Trophoblast cell (in vitro differentiated cells and primary cell): ENCODE measurements at regions not wholly inside any gene's neighbourhood (a gene's known extent, or its start where the extent isn't known, plus 50 kb on each side); places are given as distances from the start of the nearest gene placed in this dataset.

Source experiments
- DNase-seq, 2 donors: peaks; one replicate each; pipeline ENCODE4 v3.0.0-alpha.2; 2016
- H2AFZ ChIP-seq: 2 replicates; pipeline ENCODE4 v1.6.1; 2013; ENCODE audit warnings: low read length, moderate library complexity, mild to moderate bottlenecking; ENCODE audit not compliant: insufficient read depth, poor library complexity
- H2AK5ac ChIP-seq: 2 replicates; pipeline ENCODE4 v1.6.1; 2013; ENCODE audit warnings: mild to moderate bottlenecking, low read length
- H2BK120ac ChIP-seq: 2 replicates; pipeline ENCODE4 v1.6.1; 2013; ENCODE audit warnings: low read length, mild to moderate bottlenecking, moderate library complexity; ENCODE audit not compliant: insufficient read depth, poor library complexity
- H2BK12ac ChIP-seq: 2 replicates; pipeline ENCODE4 v1.6.1; 2013; ENCODE audit warnings: mild to moderate bottlenecking, low read length, moderate library complexity
- H2BK5ac ChIP-seq: 2 replicates; pipeline ENCODE4 v1.6.1; 2013; ENCODE audit warnings: low read length, low read depth, moderate library complexity, mild to moderate bottlenecking; ENCODE audit not compliant: poor library complexity
- H3K14ac ChIP-seq: 2 replicates; pipeline ENCODE4 v1.6.1; 2013; ENCODE audit warnings: mild to moderate bottlenecking, low read length
- H3K18ac ChIP-seq: 2 replicates; pipeline ENCODE4 v1.6.1; 2013; ENCODE audit warnings: mild to moderate bottlenecking, low read length
- H3K23ac ChIP-seq: 2 replicates; pipeline ENCODE4 v1.6.1; 2013; ENCODE audit warnings: low read length
- H3K27ac ChIP-seq: 2 replicates; pipeline ENCODE4 v1.5.1; 2013; ENCODE audit warnings: low read depth, mild to moderate bottlenecking, inconsistent platforms, low read length, moderate library complexity
- H3K27me3 ChIP-seq: 2 replicates; pipeline ENCODE4 v1.6.1; 2013; ENCODE audit warnings: inconsistent platforms, mild to moderate bottlenecking, low read length, moderate library complexity; ENCODE audit not compliant: insufficient read depth
- H3K36me3 ChIP-seq, 2 experiments: 1 replicate in 1 of 2; 2 replicates in 1 of 2; pipeline ENCODE4 v1.6.1; 2013; ENCODE audit warnings: low read length in 2 of 2, mild to moderate bottlenecking in 2 of 2, moderate library complexity in 1 of 2; ENCODE audit not compliant: insufficient read depth in 2 of 2, control insufficient read depth in 1 of 2
- H3K4ac ChIP-seq: 2 replicates; pipeline ENCODE4 v1.6.1; 2013; ENCODE audit warnings: low read depth, mild to moderate bottlenecking, low read length, moderate library complexity
- H3K4me1 ChIP-seq, 2 experiments: 1 replicate in 1 of 2; 2 replicates in 1 of 2; pipeline ENCODE4 v1.6.1; 2013; ENCODE audit warnings: low read length in 2 of 2, mild to moderate bottlenecking in 2 of 2, moderate library complexity in 1 of 2; ENCODE audit not compliant: insufficient read depth in 2 of 2, control insufficient read depth in 1 of 2
- H3K4me2 ChIP-seq: 2 replicates; pipeline ENCODE4 v1.6.1; 2013; ENCODE audit warnings: inconsistent platforms, mild to moderate bottlenecking, low read length, moderate library complexity
- H3K4me3 ChIP-seq: 2 replicates; pipeline ENCODE4 v1.5.1; 2013; ENCODE audit warnings: mild to moderate bottlenecking, low read depth, low read length, inconsistent platforms
- H3K79me1 ChIP-seq: one replicate; pipeline ENCODE4 v1.6.1; 2013; ENCODE audit warnings: low read length
- H3K79me2 ChIP-seq: 2 replicates; pipeline ENCODE4 v1.6.1; 2013; ENCODE audit warnings: low read length, mild to moderate bottlenecking; ENCODE audit not compliant: control insufficient read depth, insufficient read depth, poor library complexity
- H3K9ac ChIP-seq: 2 replicates; pipeline ENCODE4 v1.6.1; 2013; ENCODE audit warnings: mild to moderate bottlenecking, low read length
- H3K9me3 ChIP-seq: 2 replicates; pipeline ENCODE4 v1.6.1; 2013; ENCODE audit warnings: low read depth, mild to moderate bottlenecking, control low read depth, inconsistent platforms, low read length; ENCODE audit not compliant: insufficient read depth
- H4K12ac ChIP-seq: 2 replicates; pipeline ENCODE4 v1.6.1; 2013; ENCODE audit warnings: low read depth, mild to moderate bottlenecking, low read length, moderate library complexity
- H4K8ac ChIP-seq: 2 replicates; pipeline ENCODE4 v1.6.1; 2013; ENCODE audit warnings: low read depth, mild to moderate bottlenecking, low read length, moderate library complexity
- H4K91ac ChIP-seq: one replicate; pipeline ENCODE4 v1.6.1; 2013; ENCODE audit warnings: low read depth, mild to moderate bottlenecking, low read length, moderate library complexity
- WGBS: extraction: QIAGEN DNeasy Blood & Tissue Kit; methylation state at CpG from one replicate; pipeline ENCODE4 v1.1.7; 2013; ENCODE audit warnings: missing lambda C conversion rate; ENCODE audit not compliant: insufficient read length, insufficient coverage; ENCODE audit errors: extremely low coverage; 5-methylcytosine and 5-hydroxymethylcytosine counted together

DNA sequence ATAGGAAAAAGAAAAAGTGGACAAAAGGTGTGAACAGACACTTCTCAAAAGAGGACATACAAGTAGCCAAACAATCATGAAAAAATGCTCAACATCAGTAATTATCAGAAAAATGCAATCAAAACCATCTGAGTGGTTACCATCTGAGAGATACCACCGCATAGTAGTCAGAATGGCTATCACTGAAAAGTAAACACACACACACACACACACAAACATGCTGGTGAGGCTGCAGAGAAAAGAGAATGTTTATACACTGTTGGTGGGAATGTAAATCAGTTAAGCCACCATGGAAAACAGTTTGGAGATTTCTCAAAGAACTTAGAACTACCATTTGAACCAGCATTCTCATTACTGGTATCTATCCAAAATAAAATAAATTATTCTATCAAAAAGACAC, 145.7 kb downstream of the CYP26A1 start:
- H3K27me3 ChIP-seq: no peaks in the 10 kb centered on the region
- no peak overlapping the region for H4K91ac ChIP-seq
- no peak overlapping the region for H3K4ac ChIP-seq
- H2BK5ac ChIP-seq: no peak overlapping the region
- no peak overlapping the region for H3K27ac ChIP-seq
- no peak overlapping the region for H4K8ac ChIP-seq
- no peaks in the 10 kb centered on the region for H3K79me2 ChIP-seq
- H4K12ac ChIP-seq: no peak overlapping the region
- H3K4me1 ChIP-seq: peaks cover 0 to 4% of the 10 kb centered on the region in 2 experiments
- no peak overlapping the region for H3K9ac ChIP-seq
- H3K23ac ChIP-seq: no peak overlapping the region
- H3K9me3 ChIP-seq: no peaks in the 10 kb centered on the region
- H2BK12ac ChIP-seq: no peak overlapping the region
- no peak overlapping the region for H3K4me2 ChIP-seq
- no CpG with 5 or more reads among the region's 1 CpG for WGBS
- DNase-seq: peak; percentile 43 to 75
- H3K18ac ChIP-seq: no peak overlapping the region
- H2AK5ac ChIP-seq: no peak overlapping the region
- H3K4me3 ChIP-seq: no peak overlapping the region
- H2AFZ ChIP-seq: no peak overlapping the region
- H3K36me3 ChIP-seq: no peaks in the 10 kb centered on the region
- H3K79me1 ChIP-seq: no peaks in the 10 kb centered on the region
- no peak overlapping the region for H2BK120ac ChIP-seq
- H3K14ac ChIP-seq: no peak overlapping the region

DNA sequence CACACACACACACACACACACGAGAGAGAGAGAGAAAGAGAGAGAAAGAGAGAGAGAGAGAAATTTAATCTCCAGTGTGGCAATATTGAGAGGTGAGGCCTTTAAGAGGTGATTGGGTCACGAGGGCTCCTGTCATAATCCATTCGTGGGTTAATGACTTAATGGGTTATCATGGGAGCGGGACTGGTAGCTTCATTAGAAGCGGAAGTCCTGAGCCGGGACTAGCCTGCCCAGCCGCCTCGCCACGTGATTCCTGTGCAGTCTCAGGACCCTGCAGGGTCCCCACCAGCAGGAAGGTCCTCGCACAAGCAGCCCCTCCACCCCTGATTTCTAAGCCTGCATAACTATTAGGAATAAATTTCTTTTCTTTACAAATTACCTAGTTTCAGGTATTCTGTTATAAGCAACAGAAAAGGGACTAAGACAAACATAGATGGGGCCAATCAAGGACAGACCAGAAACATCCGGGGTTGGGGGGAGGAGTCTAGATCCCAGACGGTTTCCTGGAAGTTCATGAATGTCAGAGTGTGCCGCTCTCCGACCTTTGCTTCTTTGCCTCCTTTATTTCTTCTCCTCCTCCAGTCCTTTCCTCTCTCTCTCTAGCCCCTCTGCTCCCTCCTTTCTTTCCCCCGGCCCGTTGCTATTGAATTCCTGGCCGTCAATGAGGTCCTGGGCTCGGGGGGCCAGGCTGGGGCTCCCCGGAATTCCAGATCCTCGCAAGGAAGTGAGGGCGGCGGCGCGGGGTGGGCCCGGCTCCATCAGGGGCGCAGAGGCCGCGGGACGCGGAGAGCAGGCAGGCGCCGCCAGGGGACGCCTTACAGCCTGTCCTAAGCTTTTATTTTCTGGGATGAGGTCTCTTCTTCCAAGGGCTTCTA, 146.8 kb downstream of the CYP26A1 start:
- H3K9me3 ChIP-seq: no peaks in the 10 kb centered on the region
- H3K27ac ChIP-seq: no peak overlapping the region
- H4K8ac ChIP-seq: no peak overlapping the region
- H3K36me3 ChIP-seq: no peaks in the 10 kb centered on the region
- no peak overlapping the region for H2BK120ac ChIP-seq
- no peak overlapping the region for H3K9ac ChIP-seq
- peaks cover 0 to 4% of the 10 kb centered on the region in 2 experiments for H3K4me1 ChIP-seq
- no peaks in the 10 kb centered on the region for H3K79me1 ChIP-seq
- H2BK12ac ChIP-seq: peak overlapping the region; percentile 32
- peak in 1 of 2 donors; percentile 27 for DNase-seq
- no peak overlapping the region for H2AK5ac ChIP-seq
- no peak overlapping the region for H3K4ac ChIP-seq
- H3K79me2 ChIP-seq: no peaks in the 10 kb centered on the region
- no peak overlapping the region for H2AFZ ChIP-seq
- H4K91ac ChIP-seq: no peak overlapping the region
- no peak overlapping the region for H3K4me2 ChIP-seq
- no peaks in the 10 kb centered on the region for H3K27me3 ChIP-seq
- no peak overlapping the region for H3K23ac ChIP-seq
- H2BK5ac ChIP-seq: no peak overlapping the region
- no peak overlapping the region for H3K14ac ChIP-seq
- H3K18ac ChIP-seq: no peak overlapping the region
- no peak overlapping the region for H3K4me3 ChIP-seq
- H4K12ac ChIP-seq: no peak overlapping the region
- no CpG with 5 or more reads among the region's 33 CpGs for WGBS

DNA sequence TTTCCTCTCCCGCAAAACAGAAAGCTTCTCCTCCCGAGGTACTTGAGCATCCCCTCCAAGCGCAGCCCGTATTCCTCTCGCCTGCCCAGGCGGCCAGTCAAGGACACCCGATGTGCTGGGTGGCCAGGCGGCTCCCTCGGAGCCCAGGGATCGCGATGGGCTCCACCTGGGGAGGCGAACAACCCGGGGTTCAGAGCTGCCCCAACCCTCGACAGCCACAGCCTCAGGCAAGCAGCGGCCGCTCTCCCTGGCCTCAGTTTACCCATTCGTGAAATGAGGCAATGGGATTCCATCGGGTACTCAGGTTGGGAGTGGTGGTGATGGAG, 147.4 kb downstream of the CYP26A1 start:
- no peak overlapping the region for H4K91ac ChIP-seq
- H3K9ac ChIP-seq: no peak overlapping the region
- no peak overlapping the region for H2BK12ac ChIP-seq
- H3K4me2 ChIP-seq: no peak overlapping the region
- no peak overlapping the region for H2AFZ ChIP-seq
- H3K23ac ChIP-seq: no peak overlapping the region
- peaks cover 0 to 4% of the 10 kb centered on the region in 2 experiments for H3K4me1 ChIP-seq
- no peaks in the 10 kb centered on the region for H3K79me1 ChIP-seq
- DNase-seq: no peak
- no CpG with 5 or more reads among the region's 18 CpGs for WGBS
- H3K14ac ChIP-seq: no peak overlapping the region
- H3K36me3 ChIP-seq: no peaks in the 10 kb centered on the region
- H3K79me2 ChIP-seq: no peaks in the 10 kb centered on the region
- no peak overlapping the region for H3K4ac ChIP-seq
- no peak overlapping the region for H4K8ac ChIP-seq
- H3K4me3 ChIP-seq: no peak overlapping the region
- H3K18ac ChIP-seq: no peak overlapping the region
- no peak overlapping the region for H4K12ac ChIP-seq
- peaks cover 2% of the 10 kb centered on the region for H3K9me3 ChIP-seq
- no peak overlapping the region for H3K27ac ChIP-seq
- H2BK5ac ChIP-seq: no peak overlapping the region
- no peaks in the 10 kb centered on the region for H3K27me3 ChIP-seq
- no peak overlapping the region for H2BK120ac ChIP-seq
- no peak overlapping the region for H2AK5ac ChIP-seq

DNA sequence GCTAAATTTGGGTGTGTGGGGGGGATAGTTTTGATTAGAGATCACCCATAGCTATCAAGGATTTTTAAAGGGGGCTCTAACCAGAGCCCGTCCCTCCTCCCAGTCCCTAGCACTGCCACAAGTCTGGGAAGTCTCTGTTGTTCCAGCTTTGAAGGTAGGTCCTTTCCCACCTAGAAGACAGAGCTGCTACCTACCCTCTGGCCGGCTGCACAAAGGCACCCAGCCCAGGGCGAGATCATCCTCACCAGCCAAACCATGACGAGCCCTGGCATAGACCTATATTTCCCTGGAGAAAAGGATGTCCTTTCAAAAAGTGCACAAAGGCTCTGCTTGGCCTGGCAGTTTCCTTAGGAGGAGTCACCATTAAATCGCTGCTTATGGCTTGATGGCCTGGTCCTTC, 147.8 kb downstream of the CYP26A1 start:
- Histone ChIP-seq H3K36me3 (no peaks in the 10 kb centered on the region), H3K4me3 (no peak overlapping the region), H3K27ac (no peak overlapping the region), H2BK12ac (no peak overlapping the region), H3K79me1 (no peaks in the 10 kb centered on the region), H2BK120ac (no peak overlapping the region), H4K12ac (no peak overlapping the region), H3K4me2 (no peak overlapping the region), H3K9me3 (peaks cover 2% of the 10 kb centered on the region), H3K14ac (no peak overlapping the region), H3K4me1 (peaks cover 0 to 4% of the 10 kb centered on the region in 2 experiments), H3K79me2 (no peaks in the 10 kb centered on the region), H3K23ac (no peak overlapping the region), H3K27me3 (no peaks in the 10 kb centered on the region), H3K9ac (no peak overlapping the region), H2BK5ac (no peak overlapping the region), H2AFZ (no peak overlapping the region), H2AK5ac (no peak overlapping the region), H4K8ac (no peak overlapping the region), H3K18ac (no peak overlapping the region), H3K4ac (no peak overlapping the region), H4K91ac (peak overlapping the region; percentile 33)
- no peak for DNase-seq
- no CpG with 5 or more reads among the region's 5 CpGs for WGBS
